Hematopoietic multipotent progenitor cell treated with erythropoietin and hydrocortisone succinate and interleukin-3 and kit ligand, for 17 days (in vitro differentiated cells): ENCODE measurements at regions not wholly inside any gene's neighbourhood (a gene's known extent, or its start where the extent isn't known, plus 50 kb on each side); places are given as distances from the start of the nearest gene placed in this dataset.
A peak's percentile ranks its signal among the peaks of the same experiment; 100 is the strongest.
"Not testable (repeated sequence)": the region's sequence is repeated elsewhere in the genome, so short reads cannot be mapped to it uniquely, and the experiment has no call there.

ENCODE experiments used
- DNase-seq: peaks from one replicate; pipeline ENCODE4 v3.0.0-alpha.2; 2015; ENCODE audit warnings: low spot score

DNA sequence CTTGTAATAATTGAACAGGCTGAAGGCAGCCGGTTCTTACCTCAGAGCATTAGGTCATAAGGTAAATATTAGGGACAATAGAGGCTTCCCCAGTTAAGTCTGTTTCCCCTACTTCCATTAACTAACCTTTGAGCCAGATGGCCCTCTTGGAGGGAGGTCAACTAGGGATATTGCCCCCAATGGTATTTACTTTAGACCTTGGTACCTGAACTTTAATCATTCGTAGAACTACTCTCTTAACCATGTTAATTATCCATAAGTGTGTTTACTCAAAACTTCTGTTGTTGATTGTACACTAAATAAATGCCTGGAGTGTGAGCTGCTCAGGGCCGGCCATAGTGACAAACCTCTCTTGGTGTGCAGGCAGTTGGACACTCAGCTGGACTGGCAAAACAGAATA lies 1843.5 kb upstream of the AGA start:
- DNase-seq = no peak

DNA sequence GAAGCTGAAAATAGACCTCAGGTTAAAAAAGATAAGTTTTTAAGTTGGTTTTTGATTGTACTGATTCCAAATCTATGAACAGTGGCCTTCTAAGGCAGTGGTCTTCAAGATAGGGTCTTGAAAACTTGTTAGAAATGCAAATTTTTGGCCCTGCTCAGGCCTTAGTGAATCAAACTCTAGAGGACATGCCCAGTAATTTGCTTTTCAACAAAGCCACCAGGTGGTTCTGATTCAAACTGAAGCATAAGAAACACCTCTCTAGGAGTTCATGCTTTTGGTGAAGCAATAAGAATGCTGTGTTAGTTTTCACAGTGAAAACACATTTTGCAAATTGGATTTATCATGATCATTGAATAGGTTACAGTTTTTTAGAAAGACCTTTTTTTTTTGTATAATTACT lies 1849.4 kb upstream of the AGA start:
- DNase-seq = no peak

DNA sequence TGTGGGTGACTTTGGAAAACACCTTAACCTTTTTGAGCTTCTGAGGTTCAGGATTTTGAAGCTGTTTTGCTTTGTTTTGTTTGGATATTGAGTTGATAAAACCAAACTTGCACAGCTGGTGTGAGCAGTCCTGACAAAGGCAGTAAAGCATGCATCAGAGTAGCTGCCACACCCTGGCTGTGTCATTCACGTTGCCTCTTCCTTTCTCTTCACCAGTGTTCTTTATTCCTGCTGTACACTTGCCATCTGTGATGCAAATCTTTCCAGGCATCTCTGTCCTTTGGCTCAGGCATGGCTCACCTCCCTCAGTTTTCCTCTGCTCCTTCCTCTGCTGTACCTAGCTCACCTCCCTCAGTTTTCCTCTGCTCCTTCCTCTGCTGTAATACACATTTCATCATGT lies 1850.2 kb upstream of the AGA start:
- DNase-seq = no peak

DNA sequence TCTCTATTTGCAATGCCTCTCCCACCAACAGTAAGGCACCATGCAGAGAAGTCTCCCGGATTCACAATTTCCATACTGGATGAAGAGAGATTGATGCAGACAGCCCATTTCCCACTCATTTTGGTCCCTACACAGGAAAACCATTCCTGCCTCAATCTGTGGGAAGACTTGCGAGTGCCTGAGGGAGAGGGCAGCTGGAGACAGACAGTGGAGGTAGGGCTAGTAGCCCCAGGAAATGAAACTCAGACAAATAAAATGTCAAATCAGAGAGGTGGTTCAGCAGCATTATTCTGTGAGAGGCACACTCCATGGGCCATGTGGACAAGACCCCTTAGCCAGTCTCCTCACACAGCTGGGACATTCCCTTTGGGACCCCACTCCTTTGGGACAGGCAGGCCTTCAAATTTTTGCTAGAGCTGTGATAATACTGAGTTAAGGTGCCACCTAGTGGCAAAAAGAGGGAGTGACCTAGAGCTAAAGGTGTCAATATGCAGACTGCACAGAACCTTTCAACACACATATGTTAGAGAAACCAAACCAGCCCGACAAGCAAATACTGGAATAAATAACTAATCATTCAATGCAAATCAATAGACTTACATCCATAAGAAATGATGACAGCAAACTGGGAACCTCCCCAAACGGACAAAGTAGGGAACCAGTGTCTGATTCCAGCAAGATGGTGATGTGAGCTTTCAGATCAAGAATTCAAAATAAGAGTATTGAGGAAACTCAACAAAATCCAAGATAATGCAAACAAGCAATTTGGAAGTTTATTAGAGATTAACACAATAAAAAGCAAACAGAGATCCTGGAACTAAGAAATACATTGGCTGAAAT lies 1865.3 kb upstream of the AGA start:
- DNase-seq = peak; percentile 16

DNA sequence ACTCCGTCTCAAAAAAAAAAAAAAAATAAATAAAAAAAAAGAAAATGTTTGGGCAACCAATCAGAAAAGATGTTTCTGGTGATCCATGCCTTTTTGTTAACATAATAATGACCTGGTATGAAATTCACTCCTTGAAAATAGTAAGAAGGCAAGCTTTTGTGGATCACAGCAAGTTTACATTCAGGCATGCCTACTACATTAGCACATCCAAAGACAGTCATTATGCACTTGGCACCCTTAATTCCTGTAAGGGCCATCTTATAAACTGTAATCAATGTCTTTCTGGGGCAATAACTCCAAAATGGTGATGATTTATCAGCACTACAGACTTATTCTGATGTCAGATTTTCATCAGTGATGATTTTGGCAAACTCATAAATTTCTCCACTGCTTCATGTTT lies 1871.6 kb upstream of the AGA start:
- no peak for DNase-seq

DNA sequence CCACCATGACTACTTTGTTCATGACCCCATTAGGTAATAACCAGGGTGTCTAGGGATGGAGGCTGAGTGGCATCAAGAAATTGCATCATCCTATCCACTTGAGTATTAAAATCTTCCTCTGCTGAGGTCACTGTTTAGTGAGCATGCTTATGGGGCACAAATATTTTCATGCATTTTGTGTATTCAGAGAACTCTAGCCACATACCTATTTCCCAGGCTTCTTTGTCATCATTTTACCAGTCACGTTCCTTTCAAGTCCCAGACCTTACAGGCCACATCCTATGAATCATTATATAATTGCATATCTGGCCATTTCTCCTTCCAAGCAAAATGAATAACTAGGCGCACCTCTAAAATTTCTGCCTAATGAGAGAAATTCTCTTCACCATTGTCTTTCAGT lies 1882.9 kb upstream of the AGA start:
- no peak for DNase-seq

DNA sequence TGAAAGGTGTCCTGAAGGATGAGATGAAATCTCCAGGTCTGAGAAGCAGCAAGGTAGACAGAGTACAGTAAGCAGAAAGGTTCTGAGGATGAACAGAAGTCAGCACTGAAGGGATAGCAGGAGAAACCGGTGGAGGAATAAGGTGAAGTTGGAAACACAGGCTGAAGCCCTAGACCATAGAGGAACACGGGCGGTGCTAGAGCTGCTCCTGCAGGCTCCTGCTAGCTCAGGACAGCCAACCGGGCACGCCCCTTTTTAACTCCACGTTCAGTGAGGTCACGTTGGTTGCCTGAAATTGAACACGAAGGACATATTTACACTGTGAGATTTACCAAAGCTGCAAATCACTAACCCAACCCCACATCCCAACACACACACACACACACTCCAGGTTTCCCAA lies 1886.4 kb upstream of the AGA start:
- DNase-seq = no peak

DNA sequence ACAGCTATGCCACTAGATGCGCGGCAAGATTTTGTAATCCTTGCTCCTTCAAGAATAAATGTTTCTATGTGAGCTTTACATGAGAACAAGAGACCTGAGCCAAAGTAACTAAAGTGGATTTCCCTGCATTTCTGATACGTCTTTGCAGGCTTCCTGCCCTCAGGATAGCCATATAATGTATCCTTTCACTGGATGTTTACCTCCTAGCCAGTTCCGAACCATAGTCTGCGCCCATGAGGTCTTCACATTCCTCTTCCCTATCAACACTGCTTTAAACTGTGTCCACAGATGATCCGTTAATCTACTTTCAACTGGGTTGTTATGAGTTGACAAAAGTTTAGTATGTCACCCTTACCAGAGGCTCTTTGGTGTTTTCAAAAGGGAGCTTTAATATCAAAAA lies 1889.1 kb upstream of the AGA start:
- no peak for DNase-seq

DNA sequence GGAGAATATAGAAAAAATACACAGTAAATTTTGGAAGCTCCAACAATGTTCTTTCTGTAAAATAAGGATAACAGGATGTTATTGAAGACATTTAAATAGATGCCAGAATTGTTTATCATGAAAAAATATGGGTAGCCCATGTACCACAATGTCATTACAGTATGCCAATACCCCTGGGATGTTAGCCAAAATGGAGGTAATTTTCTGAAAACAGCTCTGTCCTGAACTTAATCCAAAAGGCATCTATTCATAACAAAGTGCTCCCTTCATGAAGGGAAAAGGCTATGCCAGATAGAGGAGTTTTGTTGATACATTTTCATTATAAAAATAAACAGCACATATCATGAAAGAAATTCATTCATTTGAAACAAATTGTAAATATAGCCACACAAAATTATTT lies 1902.6 kb upstream of the AGA start:
- DNase-seq = no peak

DNA sequence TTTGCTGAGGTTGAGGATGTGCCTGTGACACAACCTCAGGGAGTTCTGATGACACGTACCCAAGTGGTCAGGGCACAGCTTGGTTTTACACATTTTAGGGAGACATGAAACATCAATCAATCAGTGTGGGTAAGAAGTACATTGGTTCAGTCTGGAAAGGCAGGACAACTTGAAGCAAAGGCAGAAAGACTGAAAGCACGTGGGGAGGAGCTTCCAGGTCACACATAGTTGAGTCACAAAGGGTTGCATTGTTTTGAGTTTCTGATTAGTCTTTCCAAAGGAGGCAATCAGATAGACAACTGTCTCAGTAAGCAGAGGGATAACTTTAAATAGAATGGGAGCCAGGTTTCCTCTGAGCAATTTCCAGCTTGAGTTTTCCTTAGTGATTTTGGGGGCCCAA lies 1910.0 kb upstream of the AGA start:
- DNase-seq = no peak

DNA sequence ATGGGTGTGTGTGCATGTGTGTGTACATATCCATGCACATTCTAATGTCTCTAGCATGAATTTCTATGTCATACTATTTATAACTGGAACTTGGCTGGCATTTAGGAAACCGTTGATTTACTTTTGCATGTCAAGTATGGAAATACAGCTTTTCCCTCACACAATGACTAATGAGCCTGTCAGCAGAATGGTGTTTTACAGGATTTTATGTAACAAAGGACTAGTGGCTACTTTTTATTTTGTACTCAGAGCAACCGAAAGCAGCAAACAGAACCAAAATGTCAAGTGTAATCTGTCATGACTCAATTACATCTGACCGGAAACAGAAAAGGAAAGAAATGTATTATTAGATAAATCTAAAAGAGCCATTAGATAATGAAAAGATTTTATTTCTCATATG lies 1911.5 kb upstream of the AGA start:
- DNase-seq = no peak

DNA sequence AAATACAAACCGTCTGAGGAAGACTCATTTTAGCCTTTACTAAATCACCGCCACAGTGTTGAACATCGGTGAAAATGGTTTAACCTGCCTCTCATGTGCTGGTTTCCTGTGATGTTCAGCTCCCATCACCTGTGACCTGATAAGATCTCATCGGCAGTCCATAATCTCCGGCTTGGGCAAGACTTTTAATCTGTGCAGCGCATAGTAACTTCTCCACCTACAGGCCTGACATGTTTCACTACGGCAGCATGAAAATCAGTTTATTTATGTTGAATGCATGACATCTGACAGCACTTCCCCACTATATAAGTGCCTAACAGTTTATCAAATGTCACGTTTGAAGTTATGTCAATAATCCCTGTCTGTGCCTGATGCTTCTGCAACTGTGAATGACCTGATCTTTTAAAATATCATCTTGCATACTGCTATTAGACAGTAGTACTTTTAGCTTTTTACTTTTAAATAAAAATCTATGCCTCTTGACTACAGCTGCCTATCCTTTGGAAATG lies 1919.8 kb upstream of the AGA start:
- no peak for DNase-seq

DNA sequence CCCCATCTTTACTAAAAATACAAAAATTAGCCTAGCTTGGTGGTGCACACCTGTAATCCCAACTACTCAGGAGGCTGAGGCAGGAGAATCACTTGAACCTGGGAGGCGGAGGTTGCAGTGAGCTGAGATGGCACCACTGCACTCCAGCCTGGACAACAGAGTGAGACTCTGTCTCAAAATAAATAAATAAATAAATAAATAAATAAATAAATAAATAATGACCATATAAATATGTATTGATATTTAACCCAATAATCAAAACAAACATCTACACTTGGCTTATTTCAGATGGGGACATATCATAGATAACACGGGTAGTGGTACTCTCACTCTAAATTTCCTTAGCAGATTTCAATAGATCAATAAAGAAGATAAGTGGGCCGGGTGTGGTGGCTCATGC lies 1923.7 kb upstream of the AGA start:
- DNase-seq = not testable (repeated sequence)

DNA sequence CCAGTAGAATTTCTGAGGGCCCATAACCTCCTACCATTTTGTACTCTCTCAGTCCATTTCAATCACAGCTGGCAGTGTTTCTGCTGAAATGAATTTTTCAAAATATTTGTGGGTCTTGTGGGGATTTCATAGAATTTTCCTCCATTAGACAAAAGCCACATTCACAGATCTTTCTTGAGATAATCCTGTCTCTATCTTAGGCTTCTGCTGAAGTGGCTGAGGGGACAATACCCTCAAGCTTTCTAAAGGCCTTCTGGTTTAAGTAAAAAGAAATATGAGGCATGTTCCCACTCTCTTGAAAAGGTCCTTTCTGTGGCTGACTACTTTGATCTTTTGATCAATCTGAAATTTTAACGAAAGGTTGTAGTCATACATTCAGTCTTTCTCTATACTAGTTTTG lies 1930.0 kb upstream of the AGA start:
- DNase-seq = no peak

DNA sequence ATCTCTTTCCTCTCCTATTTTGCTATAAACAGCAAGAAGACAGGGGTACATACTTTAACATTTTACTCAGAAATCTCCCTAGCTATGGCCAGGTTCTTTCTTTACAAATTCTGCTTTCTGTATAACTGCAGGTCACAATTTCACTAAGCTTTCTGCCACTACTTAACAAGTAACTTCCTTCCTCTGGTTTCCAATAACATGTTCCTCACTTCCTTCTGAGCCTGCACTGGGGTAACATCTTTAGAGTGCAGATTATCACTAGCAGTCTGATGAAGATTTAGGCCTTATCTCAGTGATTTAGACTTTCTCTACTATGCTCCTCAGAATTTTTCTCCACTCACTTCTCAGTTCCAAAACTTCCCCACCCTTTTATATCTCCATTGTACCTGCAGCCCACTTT lies 1930.5 kb upstream of the AGA start:
- no peak for DNase-seq

DNA sequence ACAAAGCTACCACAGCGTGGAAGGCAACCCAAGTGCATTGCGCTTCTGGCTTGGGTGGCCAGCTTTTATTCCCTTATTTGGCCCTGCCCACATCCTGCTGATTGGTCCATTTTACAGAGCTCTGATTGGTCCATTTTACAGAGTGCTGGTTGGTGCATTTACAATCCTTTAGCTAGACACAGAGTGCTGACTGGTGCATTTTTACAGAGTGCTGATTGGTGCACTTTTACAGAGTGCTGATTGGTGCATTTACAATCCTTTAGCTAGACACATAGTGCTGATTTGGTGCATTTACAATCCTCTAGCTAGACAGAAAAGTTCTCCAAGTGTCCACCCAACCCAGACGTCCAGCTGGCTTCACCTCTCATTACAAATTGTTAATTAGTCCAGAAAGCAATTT lies 1936.6 kb upstream of the AGA start:
- DNase-seq = not testable (repeated sequence)

DNA sequence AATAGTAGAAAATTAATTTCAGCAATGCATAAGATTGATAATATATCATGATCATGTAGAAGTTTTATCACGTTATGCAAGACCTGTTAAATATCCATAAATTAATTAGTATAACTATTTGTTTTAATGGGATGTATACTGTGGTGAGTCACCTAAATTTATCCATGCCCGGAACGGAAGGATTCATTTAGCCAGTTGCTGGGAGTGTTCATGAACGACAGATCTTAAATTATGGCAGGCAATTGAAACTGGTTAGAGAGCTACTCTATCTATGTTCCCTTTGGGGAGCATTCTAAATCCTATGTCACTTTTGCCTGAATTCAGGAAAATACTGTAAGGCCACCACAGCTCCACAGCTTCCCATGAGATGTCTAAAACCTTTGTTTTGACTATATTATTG lies 1950.5 kb upstream of the AGA start:
- DNase-seq = no peak

DNA sequence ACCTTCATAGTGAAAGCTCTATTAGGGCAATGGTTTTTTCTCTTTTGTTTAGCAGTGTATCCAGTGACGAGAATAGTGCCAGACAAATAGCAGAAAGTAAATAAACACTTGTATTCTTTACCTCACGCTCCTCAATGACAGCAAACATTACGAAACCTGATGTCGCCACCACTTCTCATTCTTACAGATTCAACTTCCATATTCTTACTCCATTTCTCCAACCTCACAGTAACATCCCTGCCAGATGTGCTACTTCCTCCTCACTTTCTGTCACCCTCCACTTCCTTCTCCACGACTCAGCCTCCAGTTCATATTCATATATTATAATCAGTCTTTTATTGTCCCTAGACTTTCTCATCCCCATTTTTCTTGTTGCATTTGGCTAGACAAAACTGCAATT lies 1956.2 kb upstream of the AGA start:
- no peak for DNase-seq

DNA sequence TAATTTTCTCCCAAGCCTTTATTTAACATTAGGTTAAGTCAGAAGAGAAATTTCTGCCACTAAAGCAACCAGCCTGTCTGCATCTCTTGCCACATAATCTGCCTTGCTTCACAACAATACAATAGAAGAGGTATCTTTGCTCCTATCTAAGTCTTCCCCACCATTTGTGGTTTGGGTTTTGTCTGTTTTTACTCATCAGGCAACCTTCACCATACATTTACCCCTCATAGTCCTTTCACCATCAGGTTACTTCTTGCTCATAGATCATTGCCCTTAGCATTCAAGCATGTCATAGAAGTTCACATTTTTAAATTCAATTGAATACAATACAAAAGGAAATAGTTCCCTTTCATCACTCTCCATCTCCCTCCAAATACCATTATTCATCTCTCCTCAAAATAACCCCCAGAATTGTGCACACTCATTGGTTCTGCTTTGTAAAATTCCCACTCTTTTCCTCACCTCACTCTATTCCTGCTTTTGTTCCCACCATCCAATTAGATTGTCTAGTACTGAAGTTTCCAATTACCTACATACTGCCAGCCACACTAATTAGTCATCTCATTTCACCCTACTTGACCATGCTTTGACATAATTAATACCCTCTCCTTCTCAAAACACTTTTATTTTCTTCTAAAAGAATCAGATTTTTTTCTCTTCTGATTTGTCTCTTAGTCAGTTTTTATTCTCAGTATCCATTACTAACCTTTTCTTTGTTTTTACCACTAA lies 1957.0 kb upstream of the AGA start:
- DNase-seq = no peak

DNA sequence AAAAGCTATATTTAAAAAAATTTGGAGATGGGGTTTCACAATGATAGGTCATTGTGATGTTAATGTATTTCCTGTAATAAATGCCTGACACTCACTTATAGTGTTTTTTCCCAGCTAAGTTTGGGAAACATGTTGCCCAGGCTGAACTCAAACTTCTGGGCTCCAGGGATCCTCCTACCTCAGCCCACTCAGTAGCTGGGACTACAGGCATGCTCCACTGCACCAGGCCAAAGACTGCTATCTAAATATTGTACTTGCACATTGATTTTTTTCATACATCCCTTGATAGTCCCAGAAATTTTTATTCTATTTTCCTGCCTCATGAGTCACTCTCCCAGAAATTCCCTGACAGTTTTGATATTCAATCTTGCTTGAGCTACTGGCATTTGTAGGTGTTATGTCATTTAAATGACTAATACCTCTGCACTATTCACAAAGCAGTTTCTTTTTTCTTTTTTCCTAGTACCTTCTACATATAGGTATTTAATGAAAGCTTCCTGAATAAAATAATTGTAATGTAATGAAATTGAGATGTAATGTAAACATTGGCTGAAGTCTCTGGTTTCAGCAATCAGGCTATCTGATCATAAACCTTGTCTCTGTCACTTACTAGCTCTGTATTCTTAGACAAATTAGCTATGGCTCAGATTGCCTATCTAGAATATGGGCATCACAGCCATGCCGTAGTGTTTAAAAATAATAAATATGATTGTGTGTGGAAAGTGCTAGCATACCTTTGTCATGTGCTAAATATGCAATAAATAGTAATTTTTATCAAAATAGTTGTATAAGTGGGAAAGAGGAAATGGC lies 1973.0 kb upstream of the AGA start:
- DNase-seq = no peak

DNA sequence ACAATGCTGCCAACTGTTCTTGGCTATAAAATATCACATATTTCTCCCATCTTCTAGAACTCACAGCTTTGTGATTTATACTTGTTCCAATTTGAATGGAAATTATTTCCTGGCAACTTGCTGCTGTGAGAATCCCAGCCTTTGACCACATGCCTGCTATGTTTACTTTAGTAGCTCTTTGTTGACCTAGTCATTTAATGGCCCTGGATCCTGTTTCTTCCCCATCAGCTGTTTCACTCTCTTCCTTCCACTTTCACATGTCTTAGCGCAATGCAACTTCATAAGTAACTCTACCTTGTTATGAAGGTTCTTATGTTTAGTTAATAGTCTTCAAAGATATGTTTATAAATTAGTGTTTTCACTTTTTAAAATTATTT lies 1973.6 kb upstream of the AGA start:
- DNase-seq = no peak

DNA sequence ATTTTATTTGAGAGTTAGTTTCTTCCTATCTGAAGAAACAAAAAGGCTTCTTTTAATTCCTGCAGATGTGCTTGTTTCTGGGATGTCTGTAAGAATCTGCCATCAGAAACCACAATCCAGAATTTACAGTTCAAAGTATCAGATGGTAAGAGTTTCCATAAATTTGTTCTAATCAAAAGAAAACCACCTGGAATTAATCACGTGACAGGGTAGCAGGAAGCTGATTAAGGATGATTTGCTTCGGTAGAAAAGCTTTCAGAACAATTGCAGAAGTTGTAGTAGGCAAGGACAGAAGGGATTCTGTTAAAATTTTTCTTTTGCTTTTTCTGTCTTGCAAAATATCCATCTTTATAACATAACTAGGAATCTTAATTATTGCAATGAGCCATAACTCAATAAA lies 1975.1 kb upstream of the AGA start:
- no peak for DNase-seq

DNA sequence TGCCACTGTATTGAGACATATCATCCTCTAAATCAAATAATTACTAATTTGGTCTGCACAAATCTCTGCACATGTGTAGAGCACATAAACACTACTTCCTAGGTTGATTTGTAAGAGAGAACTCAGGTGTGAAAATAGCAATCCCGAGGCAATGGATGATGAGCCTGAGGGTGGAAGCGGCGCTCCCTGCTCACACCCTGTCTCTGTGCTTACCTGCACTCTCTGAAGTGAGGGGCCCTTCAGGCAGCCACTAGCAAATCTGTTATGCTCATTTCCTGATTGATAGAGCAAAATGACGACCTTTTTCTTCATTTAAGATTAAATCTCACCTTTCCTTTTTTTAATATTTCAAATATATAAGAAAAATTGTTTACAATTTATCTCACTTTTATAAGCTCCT lies 1995.7 kb upstream of the AGA start:
- DNase-seq = no peak
